CD4-positive, CD25-positive, alpha-beta regulatory T cell (primary cell): ENCODE measurements at regions not wholly inside any gene's neighbourhood (a gene's known extent, or its start where the extent isn't known, plus 50 kb on each side); places are given as distances from the start of the nearest gene placed in this dataset.

Experiments used
- ATAC-seq, 2 donors: fragments of 150-1000 bp; cut with Tn5 transposase; one replicate each; pipeline ENCODE4 v1.10.0; 2021; ENCODE audit warnings: low read depth in 2 of 2, moderate number of reproducible peaks in 2 of 2, moderate library complexity in 1 of 2
- DNase-seq, 3 donors: peaks; one replicate each; pipeline versions ENCODE4 v3.0.0 to v3.0.0-alpha.2; 2012 to 2022; ENCODE audit warnings: mixed read lengths in 1 of 3
- H3K27ac ChIP-seq: one replicate; pipeline ENCODE4 v1.7.0; 2013; ENCODE audit warnings: mild to moderate bottlenecking, low read length; ENCODE audit not compliant: insufficient read depth, poor library complexity, severe bottlenecking
- H3K27me3 ChIP-seq: one replicate; pipeline ENCODE4 v1.7.0; 2013; ENCODE audit warnings: low read length; ENCODE audit not compliant: control insufficient read depth, insufficient read depth
- H3K36me3 ChIP-seq: one replicate; pipeline ENCODE4 v1.7.0; 2013; ENCODE audit warnings: mild to moderate bottlenecking, low read length, moderate library complexity; ENCODE audit not compliant: control insufficient read depth, insufficient read depth
- H3K4me1 ChIP-seq: 2 replicates; pipeline ENCODE4 v1.7.0; 2013; ENCODE audit warnings: mild to moderate bottlenecking, low read length; ENCODE audit not compliant: insufficient read depth, control insufficient read depth, poor library complexity, severe bottlenecking
- H3K4me3 ChIP-seq: one replicate; pipeline ENCODE4 v1.7.0; 2013; ENCODE audit warnings: low read depth, mild to moderate bottlenecking, low read length, moderate library complexity
- H3K9me3 ChIP-seq, 2 experiments: 1 replicate in 1 of 2; 2 replicates in 1 of 2; pipeline ENCODE4 v1.7.0; 2013; ENCODE audit warnings: low read length in 2 of 2, mild to moderate bottlenecking in 1 of 2, moderate library complexity in 1 of 2; ENCODE audit not compliant: control insufficient read depth in 2 of 2
- H3K27ac Mint-ChIP-seq, 3 donors: one replicate each; pipeline ENCODE4 v1.8.0; 2020 to 2022; ENCODE audit warnings: mild to moderate bottlenecking in 3 of 3, mixed read lengths in 3 of 3, moderate library complexity in 2 of 3
- H3K27me3 Mint-ChIP-seq: one replicate; pipeline ENCODE4 v1.8.0; 2022; ENCODE audit warnings: mild to moderate bottlenecking, mixed read lengths
- H3K36me3 Mint-ChIP-seq: one replicate; pipeline ENCODE4 v1.8.0; 2020; ENCODE audit warnings: mixed read lengths
- H3K4me1 Mint-ChIP-seq, 4 donors: one replicate each; pipeline ENCODE4 v1.8.0; 2020 to 2022; ENCODE audit warnings: mixed read lengths in 4 of 4, mild to moderate bottlenecking in 1 of 4
- H3K4me3 Mint-ChIP-seq, 4 donors: one replicate each; pipeline ENCODE4 v1.8.0; 2020 to 2022; ENCODE audit warnings: mild to moderate bottlenecking in 4 of 4, mixed read lengths in 4 of 4, moderate library complexity in 3 of 4
- H3K9me3 Mint-ChIP-seq, 7 donors: one replicate each; pipeline ENCODE4 v1.8.0; 2020 to 2022; ENCODE audit warnings: mixed read lengths in 7 of 7, mild to moderate bottlenecking in 3 of 7, moderate library complexity in 2 of 7

DNA sequence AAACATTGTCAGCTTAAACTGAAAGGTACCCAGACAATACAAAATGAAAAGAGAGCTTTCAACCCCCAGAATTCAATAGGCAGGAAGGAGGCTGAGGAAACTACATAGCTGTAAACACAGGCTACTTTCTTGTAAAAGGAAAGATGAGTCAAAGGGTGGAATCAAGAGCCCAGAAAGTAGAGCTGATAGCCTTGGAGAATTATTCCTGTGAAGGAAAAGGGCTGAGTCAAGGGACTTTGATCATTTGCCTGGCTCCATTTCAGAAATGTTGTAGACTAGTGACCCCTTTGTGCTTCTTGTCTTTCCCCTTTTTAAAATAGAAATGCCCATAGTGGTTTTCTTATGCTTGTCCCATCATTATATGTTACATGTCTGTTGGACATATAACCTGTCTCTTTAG is 597.6 kb downstream of the ADGRL2 start:
- Mint-ChIP-seq H3K27ac (no peak overlapping the region), H3K27me3 (no peaks in the 10 kb centered on the region)
- no peak for ATAC-seq

DNA sequence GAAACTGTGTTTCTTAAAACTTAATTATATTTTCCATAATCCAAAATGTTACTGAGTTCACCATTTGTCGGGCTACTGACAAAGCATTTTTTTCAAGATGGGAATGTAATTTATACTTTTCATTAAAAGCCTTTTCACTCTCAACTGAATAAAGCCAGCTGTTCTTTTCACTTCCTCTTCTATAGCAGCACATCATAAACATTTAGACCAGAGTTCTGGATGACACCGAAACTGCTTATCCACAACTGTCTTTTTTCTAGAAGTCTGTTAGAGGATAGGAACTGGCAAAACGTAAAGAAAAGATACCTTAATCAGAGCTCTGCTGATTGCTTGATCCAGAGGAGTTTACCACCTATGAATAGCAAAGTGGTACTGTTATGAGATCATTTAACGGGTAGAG is 594.7 kb downstream of the ADGRL2 start:
- Mint-ChIP-seq H3K4me1 (no peaks in the 10 kb centered on the region), H3K4me3 (no peak overlapping the region), H3K27me3 (no peaks in the 10 kb centered on the region), H3K9me3 (peaks cover 0 to 10% (median 3%) of the 10 kb centered on the region in 7 donors), H3K27ac (no peak overlapping the region), H3K36me3 (no peaks in the 10 kb centered on the region)
- ATAC-seq, result no peak
- Histone ChIP-seq H3K27me3 (no peaks in the 10 kb centered on the region), H3K4me1 (no peaks in the 10 kb centered on the region), H3K4me3 (no peak overlapping the region), H3K36me3 (no peaks in the 10 kb centered on the region), H3K9me3 (no peaks in the 10 kb centered on the region), H3K27ac (no peak overlapping the region)
- DNase-seq, result no peak

More for the DNA sequence above, 597.6 kb downstream of the ADGRL2 start:
- Histone ChIP-seq H3K27ac (no peak overlapping the region), H3K4me1 (no peaks in the 10 kb centered on the region), H3K9me3 (peaks cover 0 to 3% of the 10 kb centered on the region in 2 experiments), H3K4me3 (no peak overlapping the region), H3K27me3 (no peaks in the 10 kb centered on the region), H3K36me3 (no peaks in the 10 kb centered on the region)
- peaks cover 0 to 7% (median 2%) of the 10 kb centered on the region in 7 donors for H3K9me3 Mint-ChIP-seq
- no peak overlapping the region for H3K4me3 Mint-ChIP-seq
- no peaks in the 10 kb centered on the region for H3K4me1 Mint-ChIP-seq
- no peak for DNase-seq
- H3K36me3 Mint-ChIP-seq, result no peaks in the 10 kb centered on the region

GRCh38 chr1:82392946-82393345 is 592.2 kb downstream of the ADGRL2 start:
- Mint-ChIP-seq H3K27ac (no peak overlapping the region), H3K4me3 (no peak overlapping the region)
- DNase-seq, result no peak

DNA sequence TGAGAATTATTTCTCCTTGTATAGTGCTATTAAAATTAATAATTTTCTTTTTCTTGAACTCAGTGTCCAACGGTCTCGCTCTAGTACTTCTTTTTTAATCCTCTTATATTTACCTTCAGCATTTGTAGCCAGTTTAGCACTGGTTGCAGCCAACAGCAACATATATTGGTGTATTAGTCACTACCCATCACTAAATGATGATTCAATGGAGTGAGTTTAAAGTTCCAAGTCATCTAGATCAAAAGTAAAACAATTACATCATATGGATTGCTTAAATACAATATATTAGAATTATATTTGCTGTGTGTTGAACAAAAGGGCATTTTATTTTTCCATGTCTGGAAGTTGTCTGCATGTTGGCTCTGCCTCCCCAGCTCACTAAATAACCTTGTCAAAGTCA is 591.8 kb downstream of the ADGRL2 start:
- no peaks in the 10 kb centered on the region for H3K4me1 ChIP-seq
- no peak overlapping the region for H3K27ac ChIP-seq
- Mint-ChIP-seq H3K27me3 (no peaks in the 10 kb centered on the region), H3K4me3 (no peak overlapping the region), H3K27ac (no peak overlapping the region), H3K9me3 (peaks cover 0 to 14% (median 2%) of the 10 kb centered on the region in 7 donors), H3K4me1 (peaks cover 0 to under 1% (median 0%) of the 10 kb centered on the region in 4 donors), H3K36me3 (no peaks in the 10 kb centered on the region)
- no peaks in the 10 kb centered on the region for H3K27me3 ChIP-seq
- no peaks in the 10 kb centered on the region for H3K9me3 ChIP-seq
- H3K4me3 ChIP-seq, result no peak overlapping the region
- no peak for ATAC-seq
- DNase-seq, result no peak
- H3K36me3 ChIP-seq, result no peaks in the 10 kb centered on the region

More at GRCh38 chr1:82392946-82393345, 592.2 kb downstream of the ADGRL2 start:
- Histone ChIP-seq H3K4me3 (no peak overlapping the region), H3K4me1 (no peaks in the 10 kb centered on the region), H3K27me3 (no peaks in the 10 kb centered on the region), H3K36me3 (no peaks in the 10 kb centered on the region), H3K27ac (no peak overlapping the region), H3K9me3 (no peaks in the 10 kb centered on the region)
- H3K27me3 Mint-ChIP-seq, result no peaks in the 10 kb centered on the region
- no peaks in the 10 kb centered on the region for H3K36me3 Mint-ChIP-seq
- peaks cover 0 to 14% (median 2%) of the 10 kb centered on the region in 7 donors for H3K9me3 Mint-ChIP-seq
- H3K4me1 Mint-ChIP-seq, result no peaks in the 10 kb centered on the region
- no peak for ATAC-seq

- Mint-ChIP-seq H3K4me3 (no peak overlapping the region), H3K36me3 (no peaks in the 10 kb centered on the region), H3K27me3 (no peaks in the 10 kb centered on the region), H3K9me3 (peaks cover 0 to 14% (median 2%) of the 10 kb centered on the region in 7 donors), H3K4me1 (peaks cover 0 to 4% (median 0%) of the 10 kb centered on the region in 4 donors), H3K27ac (no peak overlapping the region)
- Histone ChIP-seq H3K4me3 (no peak overlapping the region), H3K9me3 (no peaks in the 10 kb centered on the region), H3K4me1 (no peaks in the 10 kb centered on the region), H3K27ac (no peak overlapping the region), H3K36me3 (no peaks in the 10 kb centered on the region), H3K27me3 (no peaks in the 10 kb centered on the region)
- ATAC-seq (no peak), DNase-seq (no peak)
Measured at GRCh38 chr1:82391712-82392111, 591.0 kb downstream of the ADGRL2 start.

- Histone ChIP-seq H3K27ac (no peak overlapping the region), H3K4me3 (no peak overlapping the region), H3K9me3 (no peaks in the 10 kb centered on the region), H3K4me1 (no peaks in the 10 kb centered on the region), H3K27me3 (no peaks in the 10 kb centered on the region), H3K36me3 (no peaks in the 10 kb centered on the region)
- Mint-ChIP-seq H3K27ac (no peak overlapping the region), H3K4me1 (peaks cover 0 to 4% (median 0%) of the 10 kb centered on the region in 4 donors), H3K36me3 (no peaks in the 10 kb centered on the region), H3K9me3 (peaks cover 0 to 14% (median 2%) of the 10 kb centered on the region in 7 donors), H3K27me3 (no peaks in the 10 kb centered on the region), H3K4me3 (no peak overlapping the region)
- DNase-seq, result no peak
- no peak for ATAC-seq
Measured at GRCh38 chr1:82390627-82391026, 589.9 kb downstream of the ADGRL2 start.

DNA sequence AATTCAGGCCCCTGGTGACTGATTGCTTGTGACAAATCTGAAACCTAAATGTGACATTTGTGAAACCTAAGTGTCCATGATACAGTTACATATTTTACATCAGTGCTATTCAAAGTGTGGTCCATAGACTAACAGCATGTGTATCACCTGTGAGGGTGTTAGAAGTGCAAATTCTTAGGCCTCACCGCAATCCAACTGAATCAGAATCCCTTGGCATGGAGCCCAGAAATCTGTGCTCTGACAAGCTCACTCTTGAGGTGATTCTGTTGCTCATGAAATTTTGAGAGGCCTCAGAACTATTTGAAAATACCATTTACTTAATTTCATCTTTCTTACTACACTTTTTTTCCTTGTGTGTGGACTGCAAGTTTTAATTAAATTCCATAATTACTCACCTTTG is 587.9 kb downstream of the ADGRL2 start:
- no peak for DNase-seq

DNA sequence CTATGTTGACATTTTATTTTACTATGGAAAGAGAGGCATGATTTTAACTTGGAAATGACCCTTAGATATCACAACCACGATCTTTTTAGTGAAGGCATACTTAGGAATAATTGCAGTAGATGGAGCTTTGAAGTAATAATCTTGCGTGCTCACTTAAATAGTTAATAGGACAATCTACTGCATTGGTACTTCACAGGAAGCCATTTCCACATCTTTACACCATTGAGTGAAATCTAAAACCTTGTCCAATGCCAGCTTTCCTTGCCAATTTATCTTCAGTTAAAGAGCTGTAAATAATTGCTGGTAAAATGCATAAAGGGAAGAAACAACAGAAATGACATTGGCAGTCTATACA is 586.3 kb downstream of the ADGRL2 start:
- no peak overlapping the region for H3K27ac ChIP-seq
- H3K36me3 ChIP-seq, result no peaks in the 10 kb centered on the region
- Mint-ChIP-seq H3K4me1 (peaks cover 0 to 4% (median 0%) of the 10 kb centered on the region in 4 donors), H3K27ac (no peak overlapping the region), H3K9me3 (peaks cover 0 to 19% (median 4%) of the 10 kb centered on the region in 7 donors), H3K27me3 (no peaks in the 10 kb centered on the region), H3K4me3 (no peak overlapping the region), H3K36me3 (no peaks in the 10 kb centered on the region)
- no peaks in the 10 kb centered on the region for H3K27me3 ChIP-seq
- no peaks in the 10 kb centered on the region for H3K9me3 ChIP-seq
- ATAC-seq (no peak), DNase-seq (no peak)
- H3K4me3 ChIP-seq, result no peak overlapping the region
- H3K4me1 ChIP-seq, result no peaks in the 10 kb centered on the region

More for the DNA sequence above, 587.9 kb downstream of the ADGRL2 start:
- Histone ChIP-seq H3K27me3 (no peaks in the 10 kb centered on the region), H3K36me3 (no peaks in the 10 kb centered on the region), H3K4me1 (no peaks in the 10 kb centered on the region), H3K4me3 (no peak overlapping the region), H3K9me3 (no peaks in the 10 kb centered on the region), H3K27ac (no peak overlapping the region)
- Mint-ChIP-seq H3K9me3 (peaks cover 0 to 17% (median 5%) of the 10 kb centered on the region in 7 donors), H3K4me3 (no peak overlapping the region), H3K27me3 (no peaks in the 10 kb centered on the region), H3K36me3 (no peaks in the 10 kb centered on the region), H3K4me1 (peaks cover 0 to 4% (median 0%) of the 10 kb centered on the region in 4 donors), H3K27ac (no peak overlapping the region)
- ATAC-seq, result no peak
